NCI-H128 (cell line): ENCODE measurements at regions not wholly inside any gene's neighbourhood (a gene's known extent, or its start where the extent isn't known, plus 50 kb on each side); places are given as distances from the start of the nearest gene placed in this dataset.
"Not testable (repeated sequence)": the region's sequence is repeated elsewhere in the genome, so short reads cannot be mapped to it uniquely, and the experiment has no call there.

Experiments
- DNase-seq: peaks from one replicate; lab custom pipeline; 2025; ENCODE audit not compliant: unreplicated experiment; lab: John Stamatoyannopoulos, UW

GRCh38 chr2:12472265-12472664 is 244.5 kb upstream of the TRIB2 start:
- DNase-seq: not testable (repeated sequence)

DNA sequence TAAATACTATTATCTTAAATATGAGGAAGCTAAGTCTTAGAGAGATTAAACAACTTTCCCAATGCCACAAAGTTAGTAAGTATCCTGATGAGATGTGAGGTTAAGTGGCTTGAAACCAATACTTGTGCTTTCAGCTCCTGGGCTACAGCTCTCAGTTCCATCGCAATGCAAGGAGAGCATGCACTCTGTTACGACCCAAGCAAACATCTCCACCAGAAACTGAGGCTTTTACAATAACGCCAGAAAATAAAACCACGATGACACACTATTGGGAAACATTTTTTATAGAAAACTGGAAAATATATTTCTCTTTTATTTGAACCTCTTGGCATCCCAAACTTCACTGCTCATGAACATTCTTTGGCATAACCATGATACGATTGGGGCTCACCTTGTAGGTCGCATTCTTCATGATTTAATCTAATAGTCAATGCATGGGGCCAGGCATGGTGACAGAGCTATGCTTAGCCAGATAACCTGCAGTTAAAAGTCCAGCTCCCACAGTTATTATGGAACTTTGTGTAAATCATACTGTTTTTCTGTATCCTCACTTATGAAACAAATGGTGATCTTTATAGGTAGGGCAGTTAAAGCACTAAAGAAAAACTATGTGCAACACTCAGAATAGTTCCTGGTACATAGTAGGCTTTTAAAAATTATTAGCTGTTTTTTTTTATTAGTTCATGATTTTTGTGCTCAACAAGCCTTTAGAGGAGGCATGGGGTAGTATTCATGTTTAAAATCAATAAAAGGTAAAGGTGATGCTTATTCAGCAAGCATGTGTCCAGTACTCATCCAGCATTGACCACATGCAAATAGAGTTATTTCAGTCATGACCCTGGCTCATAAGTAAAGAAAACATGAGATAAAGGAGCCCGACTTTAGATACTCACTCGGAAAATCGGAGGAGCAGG is 238.3 kb upstream of the TRIB2 start:
- no peak for DNase-seq

- no peak for DNase-seq
These were observed 237.6 kb upstream of the TRIB2 start for GRCh38 chr2:12479065-12479601.

DNA sequence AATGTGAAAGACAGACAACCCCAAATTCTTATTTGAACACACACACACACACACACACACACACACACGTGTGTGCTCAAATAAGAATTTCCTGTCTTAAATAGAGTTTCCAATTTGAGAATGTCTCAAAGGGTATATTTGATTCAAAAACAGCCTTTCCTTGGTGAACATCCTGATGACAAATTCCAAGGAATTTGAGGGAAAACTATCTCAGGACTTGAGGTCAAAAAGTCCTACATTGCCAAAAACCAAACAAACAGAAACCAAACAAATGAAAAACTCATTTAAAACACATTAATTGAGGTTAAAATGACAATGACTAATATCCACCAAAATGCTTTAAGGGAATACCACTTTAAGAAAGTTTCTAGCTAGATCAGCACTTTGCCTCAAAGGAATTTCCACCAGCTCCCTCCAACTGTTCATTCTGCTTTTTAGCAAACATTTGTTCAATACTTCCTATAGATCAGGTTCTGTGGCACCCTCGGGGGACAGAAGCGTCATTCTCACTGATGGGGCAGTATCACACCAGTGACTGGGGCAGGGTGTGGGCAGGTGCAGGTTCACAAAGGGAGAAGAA is 232.1 kb upstream of the TRIB2 start:
- DNase-seq: no peak

GRCh38 chr2:12486205-12487118 is 230.3 kb upstream of the TRIB2 start:
- DNase-seq: no peak

GRCh38 chr2:12487253-12488004 is 229.3 kb upstream of the TRIB2 start:
- no peak for DNase-seq

- no peak for DNase-seq
These were observed 228.1 kb upstream of the TRIB2 start for GRCh38 chr2:12488352-12489318.

DNA sequence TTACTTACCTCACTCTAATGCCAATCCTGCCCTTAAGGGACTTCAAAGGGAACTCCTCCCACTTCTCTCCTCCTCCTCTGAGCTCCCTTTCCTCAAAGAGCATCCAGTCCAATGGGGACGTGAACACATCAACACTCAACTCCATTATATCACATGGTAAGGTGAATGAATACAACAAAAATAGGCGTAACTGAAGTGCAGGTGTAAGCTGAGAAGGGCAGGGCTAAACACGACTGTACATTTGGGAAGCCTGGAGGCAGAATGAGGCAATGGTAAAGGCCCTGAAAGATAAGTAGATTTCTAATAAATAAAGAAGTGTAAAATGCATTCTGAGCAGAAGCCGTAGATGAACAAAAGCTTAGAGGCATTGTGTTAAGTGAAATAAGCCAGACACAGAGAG is 226.1 kb upstream of the TRIB2 start:
- no peak for DNase-seq

DNA sequence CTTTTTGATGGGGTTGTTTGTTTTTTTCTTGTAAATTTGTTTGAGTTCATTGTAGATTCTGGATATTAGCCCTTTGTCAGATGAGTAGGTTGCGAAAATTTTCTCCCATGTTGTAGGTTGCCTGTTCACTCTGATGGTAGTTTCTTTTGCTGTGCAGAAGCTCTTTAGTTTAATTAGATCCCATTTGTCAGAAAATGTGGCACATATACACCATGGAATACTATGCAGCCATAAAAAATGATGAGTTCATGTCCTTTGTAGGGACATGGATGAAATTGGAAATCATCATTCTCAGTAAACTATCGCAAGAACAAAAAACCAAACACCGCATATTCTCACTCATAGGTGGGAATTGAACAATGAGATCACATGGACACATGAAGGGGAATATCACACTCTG is 224.4 kb upstream of the TRIB2 start:
- not testable (repeated sequence) for DNase-seq

- no peak for DNase-seq
These were observed 223.7 kb upstream of the TRIB2 start for GRCh38 chr2:12493031-12493513.

DNA sequence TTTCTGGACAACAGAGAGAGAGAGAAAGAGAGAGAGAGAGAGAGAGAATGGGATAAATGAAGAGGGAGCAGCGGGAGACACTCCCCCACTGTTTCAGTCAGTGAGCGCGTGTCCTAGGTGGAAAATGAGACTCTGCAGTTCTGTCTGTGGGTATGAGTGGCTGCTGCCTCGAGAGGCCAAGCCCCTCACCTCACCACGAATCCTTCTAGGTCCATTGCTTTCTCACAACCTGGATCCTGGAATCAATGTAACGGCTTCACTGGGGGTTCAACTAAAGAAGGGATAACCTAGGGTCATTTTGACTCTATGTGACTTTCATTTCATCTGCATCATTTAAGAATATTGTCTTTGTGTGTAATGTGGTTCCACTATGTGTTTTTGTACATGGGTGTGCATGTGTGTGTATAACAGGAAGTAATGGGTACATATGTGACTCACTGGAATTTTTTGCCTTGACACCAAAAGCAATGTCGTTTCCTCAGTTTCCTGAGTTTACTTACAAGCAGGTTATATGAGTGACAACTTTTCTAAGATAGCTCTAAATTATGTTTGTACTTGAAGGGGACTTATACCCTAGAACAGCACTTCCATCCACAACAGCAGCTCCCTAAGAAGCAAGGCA is 221.4 kb upstream of the TRIB2 start:
- no peak for DNase-seq

GRCh38 chr2:12498286-12498685 is 218.4 kb upstream of the TRIB2 start:
- DNase-seq: no peak

GRCh38 chr2:12498704-12499103 is 218.0 kb upstream of the TRIB2 start:
- no peak for DNase-seq

DNA sequence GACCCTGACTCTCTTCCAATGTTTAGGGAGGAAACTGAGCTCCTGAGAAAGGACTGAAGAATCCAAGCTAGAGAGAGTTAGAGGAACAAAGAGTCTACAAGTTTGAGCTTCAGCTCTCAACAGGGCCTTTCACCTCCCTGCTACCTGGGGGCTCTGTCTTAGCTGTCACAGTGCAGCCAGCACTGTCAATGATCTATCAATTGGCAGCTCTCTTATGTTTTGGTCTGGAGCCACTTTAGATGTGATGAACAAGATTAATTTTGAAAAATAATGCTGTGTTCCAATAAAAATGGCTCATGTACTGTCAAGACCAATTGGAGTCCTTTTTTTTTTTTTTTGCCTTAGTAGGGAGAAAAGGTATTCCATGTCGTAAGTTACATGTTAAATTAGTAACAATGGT is 215.8 kb upstream of the TRIB2 start:
- DNase-seq: no peak

- no peak for DNase-seq
These were observed 215.1 kb upstream of the TRIB2 start for GRCh38 chr2:12501469-12502158.

DNA sequence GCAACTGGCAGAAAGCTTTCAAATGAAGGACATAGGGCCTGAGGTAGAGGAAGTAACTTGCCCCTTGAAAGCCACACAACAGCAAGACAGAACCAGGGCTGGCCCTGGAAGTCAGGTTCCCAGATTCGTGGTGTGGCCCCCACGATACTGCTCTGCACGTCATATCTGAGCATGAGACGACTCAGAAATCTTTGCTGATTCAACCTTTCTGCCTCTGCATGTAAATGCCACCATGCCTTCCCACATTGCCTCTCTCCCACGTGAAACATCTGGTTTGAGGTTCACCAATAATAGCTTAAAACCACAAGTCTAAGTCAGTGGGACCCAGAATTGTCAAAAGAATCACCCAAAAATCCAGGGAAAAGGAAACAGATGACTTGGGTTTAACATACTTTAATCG is 214.0 kb upstream of the TRIB2 start:
- DNase-seq: no peak

DNA sequence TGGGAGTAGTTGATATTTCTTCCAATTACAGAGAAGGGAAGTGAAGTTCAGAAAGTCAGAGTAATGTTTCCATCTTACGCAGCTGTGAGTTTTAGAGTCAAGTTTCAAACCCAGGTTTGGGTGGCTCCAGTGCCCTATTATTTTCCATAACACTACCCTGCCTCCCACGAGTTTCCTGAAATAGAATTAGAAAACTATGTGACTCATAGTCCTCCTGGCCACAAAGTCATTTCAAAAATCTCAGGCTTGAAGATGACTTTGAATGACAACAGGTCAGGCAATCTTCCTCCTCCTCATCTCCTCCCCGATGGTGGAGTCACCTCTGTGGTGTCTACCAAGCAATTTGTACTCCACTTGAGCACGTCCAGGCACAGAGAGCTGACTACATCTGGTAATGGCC is 212.3 kb upstream of the TRIB2 start:
- DNase-seq: no peak

GRCh38 chr2:12506846-12507245 is 209.9 kb upstream of the TRIB2 start:
- no peak for DNase-seq
